Spleen (tissue), 11 donors: ENCODE measurements at regions not wholly inside any gene's neighbourhood (a gene's known extent, or its start where the extent isn't known, plus 50 kb on each side); places are given as distances from the start of the nearest gene placed in this dataset.

ENCODE experiments used
- DNase-seq: peaks from one replicate; pipeline ENCODE4 v3.0.0-alpha.2; 2020
- H3K27ac ChIP-seq, 8 donors: fragments of 200-600 bp; sonication (generic) in 7 of 8; 1 replicate in 4 of 8; 2 replicates in 4 of 8; pipeline versions ENCODE4 v1.5.0 to v1.8.0; 2016 to 2021; ENCODE audit warnings: inconsistent platforms in 4 of 8, mild to moderate bottlenecking in 4 of 8, moderate library complexity in 1 of 8
- H3K27me3 ChIP-seq, 7 donors: fragments of 200-600 bp; sonication (generic) in 6 of 7; replicated peaks in 1 of 7; 1 replicate in 4 of 7; 2 replicates in 3 of 7; pipeline versions ENCODE4 v1.5.0 to v1.8.0; 2016 to 2021; ENCODE audit warnings: inconsistent platforms in 3 of 7, mild to moderate bottlenecking in 1 of 7
- H3K36me3 ChIP-seq, 6 donors: fragments of 200-600 bp; sonication (generic) in 5 of 6; 1 replicate in 4 of 6; 2 replicates in 2 of 6; pipeline versions ENCODE4 v1.5.0 to v1.8.0; 2016 to 2021; ENCODE audit warnings: inconsistent platforms in 2 of 6
- H3K4me1 ChIP-seq, 6 donors: fragments of 200-600 bp; sonication (generic) in 5 of 6; 1 replicate in 3 of 6; 2 replicates in 3 of 6; pipeline versions ENCODE4 v1.5.0 to v1.8.0; 2016 to 2021; ENCODE audit warnings: inconsistent platforms in 3 of 6
- H3K4me3 ChIP-seq, 8 donors: fragments of 200-600 bp; sonication (generic) in 7 of 8; 1 replicate in 4 of 8; 2 replicates in 4 of 8; pipeline versions ENCODE4 v1.5.0 to v1.8.0; 2016 to 2021; ENCODE audit warnings: inconsistent platforms in 4 of 8, mild to moderate bottlenecking in 4 of 8, moderate library complexity in 2 of 8
- H3K9me3 ChIP-seq, 8 donors: fragments of 200-600 bp; sonication (generic) in 7 of 8; 1 replicate in 4 of 8; 2 replicates in 4 of 8; pipeline versions ENCODE4 v1.5.0 to v1.8.0; 2016 to 2021; ENCODE audit warnings: inconsistent platforms in 4 of 8
- POLR2A ChIP-seq, 3 donors: fragments of 450-650 bp; IDR thresholded peaks; one replicate each; pipeline ENCODE4 v1.5.1; 2017; ENCODE audit warnings: antibody characterized with exemption in 3 of 3, mild to moderate bottlenecking in 1 of 3
- POLR2AphosphoS5 ChIP-seq, 3 donors: sonication (generic); formaldehyde crosslinking; IDR thresholded peaks; one replicate each; pipeline ENCODE4 v1.5.1; 2017; ENCODE audit warnings: antibody characterized with exemption in 3 of 3
- WGBS, 5 donors: extraction: QIAGEN DNeasy Blood & Tissue Kit in 3 of 5; methylation state at CpG; one replicate each; pipeline versions ENCODE4 v1.1.5 to v1.1.7; 2013 to 2018; 5-methylcytosine and 5-hydroxymethylcytosine counted together
- intact Hi-C: fragments of 100-400 bp; cut with DNase I; formaldehyde crosslinking; loops from one replicate; pipeline ENCODE4 v1.15.0; 2023; ENCODE audit warnings: low total_unique reads
- TF ChIP-seq, protein P1 (sequence below), 11 experiments: fragments of 200-600 bp in 7 of 11; fragments of 450-650 bp in 4 of 11; sonication (generic) in 4 of 11; IDR thresholded peaks in 8 of 11; conservative IDR thresholded peaks in 3 of 11; 1 replicate in 7 of 11; 2 replicates in 4 of 11; pipeline versions ENCODE4 v1.4.0 to v1.8.0; 2016 to 2021; ENCODE audit warnings: antibody characterized with exemption in 11 of 11, inconsistent platforms in 4 of 11, mild to moderate bottlenecking in 1 of 11
- donor health status: healthy with polysubstance abuse.
- donor health status: DM: no; HTN: no; CAD: no; lungs with moderate emphysema.
- donor health status: DM: no; HTN: no; CAD: no.
- donor health status: Bipolar disorder and iron deficiency.
- donor health status: healthy.
- donor health status: DM: no; HTN: no; CAD: no.
- donor health status: DM: yes; HTN: yes; CAD: no.

DNA sequence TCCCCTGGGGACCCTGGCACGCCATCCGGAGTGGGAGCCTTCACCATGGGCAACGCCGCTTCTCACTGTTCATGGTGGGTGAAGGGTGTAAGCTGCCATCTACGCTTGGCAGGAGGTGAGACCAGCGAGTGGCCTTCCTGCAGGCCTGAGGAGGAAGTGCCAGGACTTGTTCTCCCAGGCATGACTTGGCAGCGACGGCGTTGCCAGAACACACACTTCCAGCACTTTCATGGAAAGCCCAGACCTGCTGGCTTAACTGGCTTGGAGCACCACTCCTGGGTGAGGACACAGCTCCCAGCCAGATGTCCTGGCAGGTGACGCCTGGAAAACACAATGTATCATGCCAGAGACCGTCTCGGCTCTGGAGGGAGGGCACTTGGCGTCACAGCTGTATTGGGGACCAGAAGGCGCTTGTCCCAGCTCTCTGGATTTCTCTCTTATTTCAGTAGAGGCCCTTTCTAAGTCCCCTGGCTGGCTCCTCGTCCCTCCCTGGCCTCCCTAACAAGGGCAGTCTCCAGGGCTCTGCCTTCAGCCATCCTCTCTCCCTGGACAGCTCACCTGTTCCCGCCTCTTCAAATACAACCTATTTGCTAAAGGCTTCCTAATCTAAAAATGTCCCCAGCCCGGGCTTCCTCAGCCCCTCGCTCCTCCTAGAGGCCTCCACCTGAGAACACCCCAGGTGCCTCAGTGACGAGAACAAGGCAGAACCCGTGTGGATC is 188.3 kb downstream of the OLFM1 start:
- Histone ChIP-seq H3K4me3 (no peak overlapping the region), H3K36me3 (no peaks in the 10 kb centered on the region), H3K9me3 (no peaks in the 10 kb centered on the region), H3K27me3 (peaks cover 0 to 89% (median 4%) of the 10 kb centered on the region in 7 donors), H3K4me1 (peaks cover 0 to 13% (median 0%) of the 10 kb centered on the region in 6 donors), H3K27ac (no peak overlapping the region)
- intact Hi-C loops: no loop called here
- DNase-seq: no peak
- WGBS, 5 donors: 80 to 91% (median 84%) methylated on average over 17 to 20 of the region's 20 CpGs
- TF ChIP-seq POLR2AphosphoS5 (IDR thresholded peaks at IDR 0.05) (no peak), POLR2A (IDR thresholded peaks at IDR 0.05) (no peak)
- TF ChIP-seq, protein P1, sequence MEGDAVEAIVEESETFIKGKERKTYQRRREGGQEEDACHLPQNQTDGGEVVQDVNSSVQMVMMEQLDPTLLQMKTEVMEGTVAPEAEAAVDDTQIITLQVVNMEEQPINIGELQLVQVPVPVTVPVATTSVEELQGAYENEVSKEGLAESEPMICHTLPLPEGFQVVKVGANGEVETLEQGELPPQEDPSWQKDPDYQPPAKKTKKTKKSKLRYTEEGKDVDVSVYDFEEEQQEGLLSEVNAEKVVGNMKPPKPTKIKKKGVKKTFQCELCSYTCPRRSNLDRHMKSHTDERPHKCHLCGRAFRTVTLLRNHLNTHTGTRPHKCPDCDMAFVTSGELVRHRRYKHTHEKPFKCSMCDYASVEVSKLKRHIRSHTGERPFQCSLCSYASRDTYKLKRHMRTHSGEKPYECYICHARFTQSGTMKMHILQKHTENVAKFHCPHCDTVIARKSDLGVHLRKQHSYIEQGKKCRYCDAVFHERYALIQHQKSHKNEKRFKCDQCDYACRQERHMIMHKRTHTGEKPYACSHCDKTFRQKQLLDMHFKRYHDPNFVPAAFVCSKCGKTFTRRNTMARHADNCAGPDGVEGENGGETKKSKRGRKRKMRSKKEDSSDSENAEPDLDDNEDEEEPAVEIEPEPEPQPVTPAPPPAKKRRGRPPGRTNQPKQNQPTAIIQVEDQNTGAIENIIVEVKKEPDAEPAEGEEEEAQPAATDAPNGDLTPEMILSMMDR (IDR thresholded peaks at IDR 0.05 in 8 of 11, conservative IDR thresholded peaks at IDR 0.05 in 3 of 11): no peak

DNA sequence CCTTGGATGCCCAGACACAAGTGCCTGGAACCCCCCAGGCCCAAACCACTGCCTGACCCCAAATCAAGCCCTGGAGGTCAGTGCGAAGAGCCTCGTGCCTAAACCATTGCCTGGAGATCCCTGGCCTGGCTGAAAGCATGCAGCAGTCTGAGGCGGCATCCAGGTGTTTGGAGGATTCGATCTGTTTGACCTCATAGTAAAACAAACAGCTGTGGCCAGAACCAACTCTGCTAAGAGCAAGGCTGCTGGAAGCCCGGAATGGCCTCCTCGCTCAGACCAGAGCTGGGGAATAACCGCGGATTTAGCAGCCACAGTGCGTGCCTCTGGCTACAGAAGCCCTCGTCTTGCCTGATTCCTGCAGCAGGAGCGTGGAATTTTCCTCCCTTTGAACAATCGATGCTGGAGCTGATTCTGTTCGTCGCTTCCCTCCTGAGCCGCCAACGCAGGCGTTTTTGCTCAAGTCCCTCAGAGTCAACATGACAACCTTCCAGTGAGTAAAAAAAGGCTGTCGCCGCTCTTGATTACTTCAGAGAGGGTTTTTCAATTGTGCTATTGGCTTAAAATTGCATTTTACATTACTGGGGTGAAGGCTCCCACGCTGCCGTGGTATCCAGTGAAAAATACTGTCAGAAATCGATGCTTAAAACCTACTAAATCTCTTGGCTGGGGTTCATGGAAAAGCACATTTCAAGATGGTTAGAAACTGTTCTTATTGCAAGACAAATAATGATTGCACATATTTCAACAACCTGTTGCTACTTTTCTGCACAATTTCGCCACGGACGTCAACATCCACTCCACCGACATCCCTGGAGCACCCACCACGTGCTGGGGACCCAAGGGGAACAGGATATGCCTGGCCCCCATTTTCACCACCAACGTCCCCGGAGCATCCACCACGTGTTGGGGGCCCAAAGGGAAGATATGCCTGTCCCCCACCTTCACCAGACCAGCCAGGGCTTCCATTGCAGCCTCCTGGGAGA is 190.0 kb downstream of the OLFM1 start:
- Histone ChIP-seq H3K9me3 (no peaks in the 10 kb centered on the region), H3K27me3 (peaks cover 0 to 94% (median 4%) of the 10 kb centered on the region in 7 donors), H3K27ac (no peak overlapping the region), H3K4me3 (no peak overlapping the region), H3K36me3 (no peaks in the 10 kb centered on the region), H3K4me1 (peaks cover 0 to 7% (median 0%) of the 10 kb centered on the region in 6 donors)
- WGBS, 5 donors: 71 to 85% (median 79%) methylated on average over 27 to 30 of the region's 30 CpGs
- TF ChIP-seq, protein P1 (IDR thresholded peaks at IDR 0.05 in 8 of 11, conservative IDR thresholded peaks at IDR 0.05 in 3 of 11): no peak
- no peak for TF ChIP-seq POLR2A (IDR thresholded peaks at IDR 0.05)
- TF ChIP-seq POLR2AphosphoS5 (IDR thresholded peaks at IDR 0.05): no peak
- DNase-seq: no peak
- intact Hi-C loops: no loop called here

DNA sequence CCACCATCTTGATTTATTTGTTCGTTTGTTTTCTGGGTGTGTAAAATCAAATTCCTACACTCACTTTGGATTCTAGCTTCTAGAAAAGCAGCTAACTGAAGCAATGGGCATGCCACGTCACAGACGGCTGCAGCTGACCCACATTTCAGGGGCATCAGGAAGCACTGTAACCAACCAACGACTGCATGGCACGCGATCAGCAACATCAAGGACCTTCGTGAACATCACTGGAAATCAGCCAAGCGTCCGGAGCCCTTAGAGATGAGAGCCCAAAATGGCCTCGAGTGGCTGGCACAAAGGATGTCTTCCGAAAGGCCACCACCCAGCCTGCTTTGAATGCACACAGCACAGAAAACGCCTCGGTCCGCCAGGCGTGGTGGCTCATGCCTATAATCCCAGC is 191.1 kb downstream of the OLFM1 start:
- TF ChIP-seq, protein P1 (IDR thresholded peaks at IDR 0.05 in 8 of 11, conservative IDR thresholded peaks at IDR 0.05 in 3 of 11): no peak
- TF ChIP-seq POLR2A (IDR thresholded peaks at IDR 0.05): no peak
- no peak for TF ChIP-seq POLR2AphosphoS5 (IDR thresholded peaks at IDR 0.05)
- Histone ChIP-seq H3K4me3 (no peak overlapping the region), H3K36me3 (no peaks in the 10 kb centered on the region), H3K27ac (no peak overlapping the region), H3K9me3 (no peaks in the 10 kb centered on the region), H3K4me1 (no peaks in the 10 kb centered on the region), H3K27me3 (peaks cover 0 to 92% (median 0%) of the 10 kb centered on the region in 7 donors)
- DNase-seq: no peak
- intact Hi-C loops: no loop called here
- WGBS, 5 donors: 66 to 82% (median 76%) methylated on average over 11 to 15 of the region's 15 CpGs

DNA sequence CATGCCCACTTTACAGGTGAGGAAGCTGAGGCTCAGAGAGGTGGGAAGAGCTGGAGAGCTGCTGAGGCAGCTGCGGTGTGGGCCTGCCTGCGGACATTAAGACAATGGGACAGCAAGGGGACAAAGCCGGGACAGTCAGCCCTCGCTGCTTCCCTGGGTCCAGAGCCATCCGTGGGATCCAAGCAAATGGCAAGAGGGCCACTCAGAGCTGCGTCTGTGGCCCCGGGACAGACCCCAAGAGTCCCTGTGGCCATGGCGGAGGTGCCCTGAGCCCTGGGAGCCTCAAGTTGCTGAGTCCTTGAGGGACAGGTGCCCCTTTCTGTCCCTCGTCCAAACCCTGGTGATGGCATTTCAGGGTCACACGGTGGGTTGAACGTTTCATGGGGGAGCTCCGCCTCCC is 191.9 kb downstream of the OLFM1 start:
- 73 to 85% (median 83%) methylated on average over 3 to 12 of the region's 12 CpGs for WGBS, 5 donors
- Histone ChIP-seq H3K4me3 (no peak overlapping the region), H3K4me1 (no peaks in the 10 kb centered on the region), H3K27me3 (peaks cover 0 to 87% (median 0%) of the 10 kb centered on the region in 7 donors), H3K9me3 (no peaks in the 10 kb centered on the region), H3K36me3 (no peaks in the 10 kb centered on the region), H3K27ac (no peak overlapping the region)
- DNase-seq: no peak
- intact Hi-C loops: no loop called here
- no peak for TF ChIP-seq POLR2A (IDR thresholded peaks at IDR 0.05)
- no peak for TF ChIP-seq POLR2AphosphoS5 (IDR thresholded peaks at IDR 0.05)
- TF ChIP-seq, protein P1 (IDR thresholded peaks at IDR 0.05 in 8 of 11, conservative IDR thresholded peaks at IDR 0.05 in 3 of 11): no peak
